PC-3 (cell line): ENCODE measurements at regions not wholly inside any gene's neighbourhood (a gene's known extent, or its start where the extent isn't known, plus 50 kb on each side); places are given as distances from the start of the nearest gene placed in this dataset.

Experiments
- ATAC-seq: fragments of 200-7000 bp; cut with Tn5 transposase; 2 replicates; pipeline ENCODE4 v1.9.1; 2020; ENCODE audit warnings: mild to moderate bottlenecking, moderate library complexity
- BruUV-seq: library from RNA; stranded (reverse); fragments of 400-500 nt; replicated peaks from 2 replicates; lab custom pipeline; 2021; lab: Mats Ljungman, UMichigan
- CTCF ChIA-PET: fragments of 300-600 bp; sonication (Branson Sonifier 250); formaldehyde crosslinking; loops from one replicate; lab custom pipeline; 2022; ENCODE audit warnings: antibody characterized with exemption; lab: Charles Lee
- POLR2A ChIA-PET: fragments of 300-600 bp; sonication (Branson Sonifier 250); formaldehyde crosslinking; loops from one replicate; lab custom pipeline; 2022; ENCODE audit warnings: antibody characterized with exemption; ENCODE audit not compliant: unreplicated experiment; lab: Charles Lee
- DNase-seq: peaks from one replicate; pipeline ENCODE4 v3.0.0-alpha.2; 2015
- H2AFZ ChIP-seq: fragments of 300-600 bp; sonication (generic); 2 replicates; pipeline ENCODE4 v1.6.0; 2016; ENCODE audit warnings: antibody characterized with exemption, low read length
- H3F3A ChIP-seq: fragments of 300-600 bp; sonication (generic); one replicate; pipeline ENCODE4 v1.6.0; 2017; ENCODE audit warnings: antibody characterized with exemption, low read length, control low read depth, mild to moderate bottlenecking; ENCODE audit not compliant: unreplicated experiment
- H3K27ac ChIP-seq: fragments of 300-600 bp; sonication (generic); 2 replicates; pipeline ENCODE4 v1.5.1; 2016; ENCODE audit warnings: mild to moderate bottlenecking, low read length
- H3K27me3 ChIP-seq: fragments of 300-600 bp; sonication (generic); 2 replicates; pipeline ENCODE4 v1.6.1; 2016; ENCODE audit warnings: low read length, mixed read lengths
- H3K36me3 ChIP-seq: fragments of 300-600 bp; sonication (generic); 2 replicates; pipeline ENCODE4 v1.6.1; 2016; ENCODE audit warnings: low read depth, mixed run types, low read length, mixed read lengths
- H3K4me1 ChIP-seq: fragments of 300-600 bp; sonication (generic); 2 replicates; pipeline ENCODE4 v1.5.1; 2016; ENCODE audit warnings: low read length; ENCODE audit not compliant: insufficient read depth
- H3K4me2 ChIP-seq: fragments of 300-600 bp; sonication (generic); 2 replicates; pipeline ENCODE4 v1.6.0; 2016; ENCODE audit warnings: low read length
- H3K4me3 ChIP-seq: fragments of 300-600 bp; sonication (generic); 2 replicates; pipeline ENCODE4 v1.5.1; 2016; ENCODE audit warnings: mild to moderate bottlenecking, low read length, mixed read lengths
- H3K79me2 ChIP-seq: fragments of 300-600 bp; sonication (generic); 2 replicates; pipeline ENCODE4 v1.6.1; 2017; ENCODE audit warnings: low read length, mixed read lengths
- H3K9ac ChIP-seq: fragments of 300-600 bp; sonication (generic); 2 replicates; pipeline ENCODE4 v1.6.0; 2016; ENCODE audit warnings: mild to moderate bottlenecking, low read length
- H3K9me2 ChIP-seq: fragments of 300-600 bp; sonication (generic); replicated peaks from 2 replicates; pipeline ENCODE4 v1.6.1; 2016; ENCODE audit warnings: mixed run types, low read length, mixed read lengths
- H3K9me3 ChIP-seq: fragments of 300-600 bp; sonication (generic); 2 replicates; pipeline ENCODE4 v1.6.1; 2016; ENCODE audit warnings: low read length, mixed read lengths
- H4K20me1 ChIP-seq: fragments of 300-600 bp; sonication (generic); 2 replicates; pipeline ENCODE4 v1.6.1; 2016; ENCODE audit warnings: low read length, mixed read lengths
- EZH2 ChIP-seq: fragments of 300-600 bp; sonication (generic); IDR thresholded peaks from one replicate; pipeline ENCODE4 v1.6.1; 2017; ENCODE audit warnings: antibody characterized with exemption, mild to moderate bottlenecking, low read length; ENCODE audit not compliant: unreplicated experiment
- EZH2phosphoT487 ChIP-seq: fragments of 300-600 bp; sonication (generic); IDR thresholded peaks from 2 replicates; pipeline ENCODE4 v1.6.1; 2018; ENCODE audit warnings: mild to moderate bottlenecking, antibody characterized with exemption, low read length, borderline replicate concordance
- intact Hi-C: fragments of 100-400 bp; cut with micrococcal nuclease; formaldehyde crosslinking; loops from 2 replicates; pipeline ENCODE4 v1.9.0; 2023
- TF ChIP-seq, protein P1 (sequence below): fragments of 300-600 bp; sonication (generic); conservative IDR thresholded peaks from 2 replicates; pipeline ENCODE4 v1.5.1; 2017; ENCODE audit warnings: antibody characterized with exemption, low read depth, mild to moderate bottlenecking, low read length

DNA sequence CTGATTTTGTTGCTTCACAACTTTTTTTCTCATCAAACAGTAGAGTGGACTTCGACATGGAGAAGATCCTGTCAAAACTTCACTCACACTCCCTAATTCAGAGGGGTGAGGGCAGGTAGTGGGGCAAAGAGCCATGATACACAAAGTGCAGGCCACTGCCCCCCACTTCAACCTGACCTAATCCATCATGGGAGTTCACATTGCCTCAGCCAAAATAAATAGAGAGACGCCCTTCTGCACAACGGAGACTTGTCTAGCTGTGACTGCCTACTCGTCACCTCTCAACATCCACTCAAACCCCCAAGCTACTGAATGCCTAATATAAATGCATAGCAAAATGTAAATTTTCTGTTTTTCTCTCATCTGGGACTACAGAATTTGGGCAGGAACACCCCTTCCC, 213.2 kb downstream of the PMP22 start:
- H3K4me3 ChIP-seq = no peak overlapping the region
- CTCF ChIA-PET = no interaction called here

GRCh38 chr17:15049795-15050160, 215.3 kb downstream of the PMP22 start:
- Histone ChIP-seq H3K79me2 (no peaks in the 10 kb centered on the region), H3F3A (no peaks in the 10 kb centered on the region), H3K9me2 (no peaks in the 10 kb centered on the region), H3K4me2 (no peak overlapping the region), H3K4me3 (no peak overlapping the region), H3K9ac (no peak overlapping the region), H2AFZ (no peak overlapping the region), H3K27me3 (peaks cover 53% of the 10 kb centered on the region), H3K27ac (no peak overlapping the region), H3K9me3 (no peaks in the 10 kb centered on the region), H4K20me1 (no peaks in the 10 kb centered on the region), H3K36me3 (no peaks in the 10 kb centered on the region), H3K4me1 (no peaks in the 10 kb centered on the region)
- ChIA-PET POLR2A (no interaction called here), CTCF (no interaction called here)
- no TSS peak for BruUV-seq
- TF ChIP-seq, protein P1, sequence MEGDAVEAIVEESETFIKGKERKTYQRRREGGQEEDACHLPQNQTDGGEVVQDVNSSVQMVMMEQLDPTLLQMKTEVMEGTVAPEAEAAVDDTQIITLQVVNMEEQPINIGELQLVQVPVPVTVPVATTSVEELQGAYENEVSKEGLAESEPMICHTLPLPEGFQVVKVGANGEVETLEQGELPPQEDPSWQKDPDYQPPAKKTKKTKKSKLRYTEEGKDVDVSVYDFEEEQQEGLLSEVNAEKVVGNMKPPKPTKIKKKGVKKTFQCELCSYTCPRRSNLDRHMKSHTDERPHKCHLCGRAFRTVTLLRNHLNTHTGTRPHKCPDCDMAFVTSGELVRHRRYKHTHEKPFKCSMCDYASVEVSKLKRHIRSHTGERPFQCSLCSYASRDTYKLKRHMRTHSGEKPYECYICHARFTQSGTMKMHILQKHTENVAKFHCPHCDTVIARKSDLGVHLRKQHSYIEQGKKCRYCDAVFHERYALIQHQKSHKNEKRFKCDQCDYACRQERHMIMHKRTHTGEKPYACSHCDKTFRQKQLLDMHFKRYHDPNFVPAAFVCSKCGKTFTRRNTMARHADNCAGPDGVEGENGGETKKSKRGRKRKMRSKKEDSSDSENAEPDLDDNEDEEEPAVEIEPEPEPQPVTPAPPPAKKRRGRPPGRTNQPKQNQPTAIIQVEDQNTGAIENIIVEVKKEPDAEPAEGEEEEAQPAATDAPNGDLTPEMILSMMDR = no peak
- TF ChIP-seq EZH2phosphoT487 = no peak
- no peak for TF ChIP-seq EZH2
- intact Hi-C loops = no loop called here
- no peak for ATAC-seq
- DNase-seq = no peak

More for the DNA sequence above, 213.2 kb downstream of the PMP22 start:
- Histone ChIP-seq H3K27ac (no peak overlapping the region), H3K36me3 (no peaks in the 10 kb centered on the region), H3K4me1 (no peaks in the 10 kb centered on the region), H3K4me2 (no peak overlapping the region), H3K9me3 (no peaks in the 10 kb centered on the region), H3K27me3 (peaks cover 64% of the 10 kb centered on the region), H4K20me1 (no peaks in the 10 kb centered on the region), H3K9me2 (no peaks in the 10 kb centered on the region), H3F3A (no peaks in the 10 kb centered on the region), H3K9ac (no peak overlapping the region), H2AFZ (no peak overlapping the region), H3K79me2 (no peaks in the 10 kb centered on the region)
- DNase-seq = no peak
- no peak for ATAC-seq
- POLR2A ChIA-PET = no interaction called here
- TF ChIP-seq, protein P1 = no peak
- TF ChIP-seq EZH2 (no peak), EZH2phosphoT487 (no peak)
- no TSS peak for BruUV-seq
- intact Hi-C loops = no loop called here

DNA sequence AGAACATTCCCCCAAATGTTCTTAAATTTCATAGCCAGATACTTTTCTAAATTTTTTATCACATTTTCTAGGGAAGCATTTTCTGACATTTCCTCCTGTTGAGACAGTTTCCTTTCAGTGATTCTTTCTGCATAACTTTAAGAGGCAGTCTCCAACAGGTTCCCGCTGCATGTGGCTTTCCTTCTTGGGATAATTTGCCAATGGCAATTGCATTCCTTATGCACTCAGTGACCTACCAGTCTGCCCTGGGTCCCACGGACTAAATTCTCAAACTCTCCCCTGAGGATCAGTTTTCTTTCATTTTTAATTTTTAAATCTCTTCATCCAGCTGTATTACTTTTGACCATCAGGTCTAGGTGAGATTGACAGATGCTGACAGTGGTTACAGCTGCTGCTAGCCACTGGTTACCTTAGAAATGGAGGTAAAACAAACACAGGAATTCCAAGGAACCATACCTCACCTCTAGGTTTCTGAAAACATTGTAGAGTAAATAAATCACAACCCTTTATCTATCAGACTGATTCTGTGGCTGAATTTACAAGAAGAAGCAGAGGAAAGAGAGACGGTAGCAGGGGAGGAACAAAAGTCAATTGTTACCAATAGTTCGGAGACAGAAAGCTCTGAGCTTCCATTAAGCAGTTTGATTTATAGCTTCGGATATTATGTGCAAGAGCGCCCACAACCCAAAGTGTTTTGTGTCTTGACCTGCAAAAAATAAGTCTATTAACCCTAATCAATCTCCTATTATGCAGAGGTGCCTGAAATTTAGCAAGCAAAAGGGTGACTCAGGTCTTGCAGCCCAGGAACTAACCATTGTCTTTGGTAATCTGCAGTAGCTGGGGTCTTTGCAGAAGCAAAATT, 216.0 kb downstream of the PMP22 start:
- no peaks in the 10 kb centered on the region for H3F3A ChIP-seq
- no peaks in the 10 kb centered on the region for H3K79me2 ChIP-seq
- BruUV-seq = no TSS peak
- H3K9ac ChIP-seq = no peak overlapping the region
- ChIA-PET POLR2A (no interaction called here), CTCF (no interaction called here)
- TF ChIP-seq, protein P1 = no peak
- no peak for TF ChIP-seq EZH2
- no peak for TF ChIP-seq EZH2phosphoT487
- peaks cover 57% of the 10 kb centered on the region for H3K27me3 ChIP-seq
- H3K9me3 ChIP-seq = no peaks in the 10 kb centered on the region
- H4K20me1 ChIP-seq = no peaks in the 10 kb centered on the region
- no peaks in the 10 kb centered on the region for H3K4me1 ChIP-seq
- intact Hi-C loops = no loop called here
- DNase-seq = no peak
- no peaks in the 10 kb centered on the region for H3K9me2 ChIP-seq
- H2AFZ ChIP-seq = no peak overlapping the region
- H3K4me3 ChIP-seq = no peak overlapping the region
- H3K27ac ChIP-seq = no peak overlapping the region
- H3K4me2 ChIP-seq = no peak overlapping the region
- H3K36me3 ChIP-seq = no peaks in the 10 kb centered on the region
- ATAC-seq = no peak
